Mesendoderm (in vitro differentiated cells): ENCODE measurements at regions not wholly inside any gene's neighbourhood (a gene's known extent, or its start where the extent isn't known, plus 50 kb on each side); places are given as distances from the start of the nearest gene placed in this dataset.

Experiments
- DNase-seq: peaks from one replicate; pipeline ENCODE4 v3.0.0; 2013
- H2AK5ac ChIP-seq: 2 replicates; pipeline ENCODE4 v1.6.1; 2013; ENCODE audit warnings: low read length, inconsistent platforms
- H2BK120ac ChIP-seq: 2 replicates; pipeline ENCODE4 v1.6.1; 2013; ENCODE audit warnings: low read depth, mild to moderate bottlenecking, low read length, moderate library complexity, mixed read lengths
- H2BK15ac ChIP-seq: replicated peaks from 2 replicates; pipeline ENCODE4 v1.6.1; 2013; ENCODE audit warnings: low read depth, mild to moderate bottlenecking, moderate library complexity
- H2BK5ac ChIP-seq: 2 replicates; pipeline ENCODE4 v1.6.1; 2013; ENCODE audit warnings: low read length, inconsistent platforms
- H3K18ac ChIP-seq: 2 replicates; pipeline ENCODE4 v1.6.1; 2013; ENCODE audit warnings: mild to moderate bottlenecking, low read length, mixed read lengths
- H3K23ac ChIP-seq: one replicate; pipeline ENCODE4 v1.6.1; 2013; ENCODE audit warnings: low read length
- H3K27ac ChIP-seq: 2 replicates; pipeline ENCODE4 v1.5.1; 2013; ENCODE audit warnings: low read depth, mild to moderate bottlenecking, inconsistent platforms, low read length, moderate library complexity
- H3K27me3 ChIP-seq: 2 replicates; pipeline ENCODE4 v1.6.1; 2013; ENCODE audit warnings: low read length, control low read depth, mild to moderate bottlenecking, inconsistent platforms; ENCODE audit not compliant: insufficient read depth, poor library complexity
- H3K36me3 ChIP-seq: 2 replicates; pipeline ENCODE4 v1.6.1; 2013; ENCODE audit warnings: low read length, inconsistent platforms; ENCODE audit not compliant: control insufficient read depth, insufficient read depth
- H3K4ac ChIP-seq: one replicate; pipeline ENCODE4 v1.6.1; 2013; ENCODE audit warnings: low read depth, mild to moderate bottlenecking, low read length, moderate library complexity
- H3K4me1 ChIP-seq: 2 replicates; pipeline ENCODE4 v1.6.1; 2013; ENCODE audit warnings: low read depth, low read length, inconsistent platforms; ENCODE audit not compliant: control insufficient read depth
- H3K4me2 ChIP-seq: 2 replicates; pipeline ENCODE4 v1.6.1; 2013; ENCODE audit warnings: low read length
- H3K4me3 ChIP-seq: 2 replicates; pipeline ENCODE4 v1.5.1; 2013; ENCODE audit warnings: mild to moderate bottlenecking, low read length
- H3K56ac ChIP-seq: one replicate; pipeline ENCODE4 v1.6.1; 2013; ENCODE audit warnings: low read length
- H3K79me1 ChIP-seq: 2 replicates; pipeline ENCODE4 v1.6.1; 2013; ENCODE audit warnings: low read length, inconsistent platforms
- H3K79me2 ChIP-seq: 2 replicates; pipeline ENCODE4 v1.6.1; 2013; ENCODE audit warnings: mild to moderate bottlenecking, low read length; ENCODE audit not compliant: control insufficient read depth, insufficient read depth
- H3K9ac ChIP-seq: 2 replicates; pipeline ENCODE4 v1.6.1; 2013; ENCODE audit warnings: low read length, inconsistent platforms
- H4K5ac ChIP-seq: one replicate; pipeline ENCODE4 v1.6.1; 2013; ENCODE audit warnings: low read length
- H4K8ac ChIP-seq: one replicate; pipeline ENCODE4 v1.6.1; 2013; ENCODE audit warnings: low read depth, mild to moderate bottlenecking, control low read depth, low read length, moderate library complexity
- WGBS: extraction: QIAGEN DNeasy Blood & Tissue Kit; methylation state at CpG from one replicate; pipeline ENCODE4 v1.1.7; 2013; ENCODE audit warnings: low lambda C conversion rate, missing lambda C conversion rate; ENCODE audit not compliant: insufficient coverage; ENCODE audit errors: extremely low coverage; 5-methylcytosine and 5-hydroxymethylcytosine counted together

DNA sequence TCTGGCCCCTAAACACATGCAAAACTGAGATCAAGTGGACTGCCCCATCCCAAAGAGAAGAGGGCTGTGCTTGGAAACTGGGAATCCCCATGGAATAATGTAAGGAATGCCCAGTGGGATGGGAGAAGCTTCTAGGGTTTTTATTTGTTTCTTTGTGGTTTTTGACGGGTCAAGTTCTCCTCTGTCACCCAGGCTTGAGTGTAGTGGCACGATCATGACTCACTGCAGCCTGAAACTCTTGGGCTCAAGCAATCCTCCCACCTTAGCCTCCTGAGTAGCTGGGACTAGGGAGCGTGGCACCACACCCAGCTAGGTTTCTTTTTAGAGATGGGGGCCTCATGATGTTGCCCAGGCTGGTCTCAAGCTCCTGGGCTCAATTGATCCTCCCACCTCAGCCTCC is 101.7 kb upstream of the ZSWIM2 start:
- Histone ChIP-seq H3K4ac (peak overlapping the region; percentile 10), H4K5ac (no peak overlapping the region), H3K79me1 (no peaks in the 10 kb centered on the region), H3K79me2 (no peaks in the 10 kb centered on the region), H2BK15ac (no peak overlapping the region), H3K27me3 (no peaks in the 10 kb centered on the region), H2BK5ac (no peak overlapping the region), H3K18ac (no peak overlapping the region), H3K4me3 (no peak overlapping the region), H3K9ac (no peak overlapping the region), H3K56ac (no peak overlapping the region), H3K4me1 (no peaks in the 10 kb centered on the region), H3K36me3 (no peaks in the 10 kb centered on the region), H3K23ac (no peak overlapping the region), H2BK120ac (no peak overlapping the region), H4K8ac (no peak overlapping the region), H3K27ac (no peak overlapping the region), H2AK5ac (no peak overlapping the region), H3K4me2 (no peak overlapping the region)
- DNase-seq = no peak
- WGBS = no CpG with 5 or more reads among the region's 3 CpGs

DNA sequence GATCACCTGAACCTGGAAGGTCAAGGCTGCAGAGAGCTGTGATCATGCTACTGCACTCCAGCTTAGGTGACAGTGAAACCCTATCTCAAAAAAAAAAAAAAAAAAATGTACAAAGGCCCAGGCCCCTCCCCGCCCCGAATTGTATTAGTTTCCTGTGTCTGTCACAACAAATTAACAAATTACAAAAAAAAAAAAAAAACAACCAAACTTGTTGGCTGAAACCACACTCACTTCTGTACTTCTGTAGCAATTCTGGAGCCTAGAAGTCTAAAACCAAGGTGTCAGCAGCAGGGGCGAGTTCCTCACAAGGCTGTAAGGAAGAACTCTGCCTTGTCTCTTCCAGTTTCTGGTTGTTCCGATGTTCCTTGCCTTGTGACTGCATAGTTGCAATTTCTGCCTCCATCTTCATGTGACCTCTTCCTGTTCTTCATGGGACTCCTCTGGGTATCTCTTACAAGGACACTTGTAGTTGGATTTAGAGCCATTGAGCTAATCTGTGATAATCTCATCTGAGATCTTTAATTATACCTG is 100.8 kb upstream of the ZSWIM2 start:
- Histone ChIP-seq H3K4me2 (no peak overlapping the region), H4K5ac (no peak overlapping the region), H2AK5ac (no peak overlapping the region), H3K18ac (no peak overlapping the region), H2BK120ac (no peak overlapping the region), H3K79me1 (no peaks in the 10 kb centered on the region), H3K36me3 (no peaks in the 10 kb centered on the region), H4K8ac (no peak overlapping the region), H2BK15ac (no peak overlapping the region), H3K23ac (no peak overlapping the region), H3K4me1 (no peaks in the 10 kb centered on the region), H3K79me2 (no peaks in the 10 kb centered on the region), H3K27ac (no peak overlapping the region), H3K27me3 (no peaks in the 10 kb centered on the region), H3K9ac (no peak overlapping the region), H3K4me3 (no peak overlapping the region), H3K56ac (no peak overlapping the region), H2BK5ac (no peak overlapping the region), H3K4ac (no peak overlapping the region)
- no CpG with 5 or more reads among the region's 4 CpGs for WGBS
- no peak for DNase-seq

DNA sequence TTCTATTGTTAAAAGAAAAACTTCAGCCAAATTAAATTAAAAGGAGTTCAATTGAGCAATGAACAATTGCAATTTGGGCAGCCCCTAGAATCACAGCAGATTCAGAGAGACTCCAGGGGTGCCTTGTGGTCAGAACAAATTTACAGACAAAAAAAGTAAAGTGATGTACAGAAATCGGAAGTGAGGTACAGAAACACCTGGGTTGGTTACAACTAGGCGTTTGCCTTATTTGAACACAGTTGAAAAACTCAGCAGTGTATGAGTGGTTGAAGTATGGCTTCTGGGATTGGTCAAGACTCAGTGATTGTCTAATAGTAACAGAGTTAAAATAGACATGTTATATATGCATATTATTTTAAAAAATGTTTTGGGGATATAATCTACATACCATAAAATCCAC is 98.5 kb upstream of the ZSWIM2 start:
- DNase-seq = no peak
- WGBS = no CpG with 5 or more reads among the region's 2 CpGs

DNA sequence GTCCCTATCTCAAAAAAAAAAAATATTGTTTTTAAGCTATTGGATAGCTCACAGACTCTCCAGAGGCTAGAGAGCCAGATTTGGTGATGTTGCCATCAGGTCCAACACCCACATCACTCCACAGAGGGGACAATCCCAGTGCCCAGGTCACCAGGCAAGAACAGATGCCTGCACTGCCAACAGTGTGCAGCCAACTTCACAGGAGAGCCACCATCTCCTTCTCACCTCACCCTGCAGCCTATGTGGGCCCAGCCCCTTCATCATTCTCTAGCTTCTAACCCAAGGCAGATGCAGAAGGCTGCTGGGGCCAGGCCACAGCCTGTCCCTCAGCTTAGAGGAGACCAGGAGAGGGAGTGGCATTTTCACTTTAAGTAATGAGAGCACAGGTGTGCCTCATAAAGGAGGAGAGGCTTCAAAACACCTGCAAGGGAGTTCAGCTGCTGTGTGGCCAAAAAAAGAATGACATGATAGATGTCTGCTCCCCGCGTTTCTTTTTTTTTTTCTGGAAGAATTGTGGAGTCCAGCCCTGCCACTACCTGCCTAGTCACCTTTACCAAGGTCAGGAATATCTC is 98.0 kb upstream of the ZSWIM2 start:
- H3K4me3 ChIP-seq = no peak overlapping the region
- H3K4me2 ChIP-seq = no peak overlapping the region
- no peak overlapping the region for H3K23ac ChIP-seq
- WGBS = no CpG with 5 or more reads among the region's 2 CpGs
- H2AK5ac ChIP-seq = no peak overlapping the region
- H3K4ac ChIP-seq = no peak overlapping the region
- no peak overlapping the region for H3K56ac ChIP-seq
- no peak overlapping the region for H2BK5ac ChIP-seq
- H3K27ac ChIP-seq = no peak overlapping the region
- H3K27me3 ChIP-seq = no peaks in the 10 kb centered on the region
- H2BK120ac ChIP-seq = no peak overlapping the region
- no peaks in the 10 kb centered on the region for H3K4me1 ChIP-seq
- no peak overlapping the region for H3K18ac ChIP-seq
- no peak overlapping the region for H3K9ac ChIP-seq
- H3K79me1 ChIP-seq = no peaks in the 10 kb centered on the region
- no peak overlapping the region for H4K8ac ChIP-seq
- no peak overlapping the region for H4K5ac ChIP-seq
- H3K79me2 ChIP-seq = no peaks in the 10 kb centered on the region
- DNase-seq = no peak
- no peaks in the 10 kb centered on the region for H3K36me3 ChIP-seq
- no peak overlapping the region for H2BK15ac ChIP-seq

More for the DNA sequence above, 98.5 kb upstream of the ZSWIM2 start:
- no peak overlapping the region for H4K5ac ChIP-seq
- no peak overlapping the region for H3K9ac ChIP-seq
- H3K79me2 ChIP-seq = no peaks in the 10 kb centered on the region
- no peak overlapping the region for H3K23ac ChIP-seq
- no peak overlapping the region for H2BK15ac ChIP-seq
- H3K36me3 ChIP-seq = no peaks in the 10 kb centered on the region
- no peak overlapping the region for H3K18ac ChIP-seq
- H4K8ac ChIP-seq = no peak overlapping the region
- no peak overlapping the region for H2BK120ac ChIP-seq
- H3K4me2 ChIP-seq = no peak overlapping the region
- no peak overlapping the region for H3K4me3 ChIP-seq
- H2BK5ac ChIP-seq = no peak overlapping the region
- no peak overlapping the region for H2AK5ac ChIP-seq
- no peaks in the 10 kb centered on the region for H3K4me1 ChIP-seq
- H3K27me3 ChIP-seq = no peaks in the 10 kb centered on the region
- no peak overlapping the region for H3K56ac ChIP-seq
- H3K79me1 ChIP-seq = no peaks in the 10 kb centered on the region
- H3K27ac ChIP-seq = no peak overlapping the region
- no peak overlapping the region for H3K4ac ChIP-seq

DNA sequence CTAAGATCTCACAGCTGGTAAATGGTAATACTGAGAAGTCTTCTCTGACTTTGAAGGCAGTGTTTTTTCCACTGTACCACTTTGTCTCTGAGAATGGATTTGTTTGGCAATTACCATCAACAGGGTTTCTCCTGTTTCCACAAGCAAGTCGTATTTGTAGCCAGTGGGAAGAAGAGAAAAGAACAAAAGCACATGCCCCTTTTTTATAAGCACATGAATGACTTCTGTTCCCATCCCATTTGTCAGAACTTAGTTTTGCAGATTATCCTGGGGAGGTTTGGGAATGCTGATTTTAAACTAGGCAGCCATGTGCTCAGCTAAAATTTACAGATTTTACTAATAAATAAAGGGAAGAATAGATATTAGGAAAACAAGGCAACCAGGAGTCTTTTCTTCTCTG is 92.9 kb upstream of the ZSWIM2 start:
- H3K27me3 ChIP-seq = no peaks in the 10 kb centered on the region
- H3K79me1 ChIP-seq = no peaks in the 10 kb centered on the region
- H4K5ac ChIP-seq = no peak overlapping the region
- H2BK15ac ChIP-seq = no peak overlapping the region
- no CpG with 5 or more reads among the region's 1 CpG for WGBS
- no peak overlapping the region for H4K8ac ChIP-seq
- no peak for DNase-seq
- no peak overlapping the region for H3K18ac ChIP-seq
- no peaks in the 10 kb centered on the region for H3K79me2 ChIP-seq
- H2BK5ac ChIP-seq = no peak overlapping the region
- no peak overlapping the region for H2AK5ac ChIP-seq
- H3K4me2 ChIP-seq = no peak overlapping the region
- H3K23ac ChIP-seq = no peak overlapping the region
- no peaks in the 10 kb centered on the region for H3K36me3 ChIP-seq
- H3K27ac ChIP-seq = no peak overlapping the region
- no peak overlapping the region for H3K9ac ChIP-seq
- no peaks in the 10 kb centered on the region for H3K4me1 ChIP-seq
- H3K4me3 ChIP-seq = no peak overlapping the region
- H2BK120ac ChIP-seq = no peak overlapping the region
- no peak overlapping the region for H3K56ac ChIP-seq
- no peak overlapping the region for H3K4ac ChIP-seq

DNA sequence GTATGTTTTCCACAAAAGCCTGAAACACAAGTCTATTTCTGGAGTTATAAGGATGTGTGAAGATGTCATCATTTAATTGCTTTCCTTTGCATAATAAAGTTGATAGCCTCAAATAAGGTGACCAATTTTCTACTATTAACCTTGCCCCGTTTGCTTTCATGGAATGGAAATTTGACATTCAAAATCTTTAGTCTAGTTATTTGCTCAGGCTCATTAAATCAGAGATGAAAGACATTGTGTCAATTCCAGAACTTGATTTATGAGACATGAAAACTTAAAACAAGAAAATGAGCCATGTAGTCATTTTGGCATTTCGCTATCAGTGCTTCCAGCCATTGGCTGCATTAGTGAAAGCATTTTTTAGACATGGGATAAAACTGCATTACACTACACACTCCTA is 91.5 kb upstream of the ZSWIM2 start:
- Histone ChIP-seq H4K5ac (no peak overlapping the region), H3K9ac (no peak overlapping the region), H2AK5ac (no peak overlapping the region), H3K27me3 (no peaks in the 10 kb centered on the region), H4K8ac (no peak overlapping the region), H3K36me3 (no peaks in the 10 kb centered on the region), H3K23ac (no peak overlapping the region), H3K4me1 (no peaks in the 10 kb centered on the region), H3K4me2 (no peak overlapping the region), H2BK15ac (no peak overlapping the region), H3K56ac (no peak overlapping the region), H3K79me2 (no peaks in the 10 kb centered on the region), H3K4ac (no peak overlapping the region), H3K4me3 (no peak overlapping the region), H3K79me1 (no peaks in the 10 kb centered on the region), H3K18ac (no peak overlapping the region), H2BK5ac (no peak overlapping the region), H2BK120ac (no peak overlapping the region), H3K27ac (no peak overlapping the region)
- DNase-seq = no peak
- no CpG with 5 or more reads among the region's 2 CpGs for WGBS
